Fibroblast of pulmonary artery (primary cell): ENCODE measurements at regions not wholly inside any gene's neighbourhood (a gene's known extent, or its start where the extent isn't known, plus 50 kb on each side); places are given as distances from the start of the nearest gene placed in this dataset.
"Not testable (repeated sequence)": the region's sequence is repeated elsewhere in the genome, so short reads cannot be mapped to it uniquely, and the experiment has no call there.

Experiments
- DNase-seq: peaks from one replicate; pipeline ENCODE4 v3.0.0-alpha.2; 2010; ENCODE audit warnings: low read depth
- H3K4me3 ChIP-seq: replicated peaks from 2 replicates; pipeline ENCODE4 v1.5.1; 2011; ENCODE audit warnings: low read depth, mild to moderate bottlenecking, control low read depth, low read length, moderate library complexity
- CTCF ChIP-seq: IDR thresholded peaks from 2 replicates; pipeline ENCODE4 v1.5.1; 2011; ENCODE audit warnings: mild to moderate bottlenecking, control low read depth, low read length, inconsistent platforms; ENCODE audit errors: missing control alignments

GRCh38 chr7:156327474-156327873 is 313.1 kb upstream of the RNF32 start:
- no peak overlapping the region for H3K4me3 ChIP-seq
- no peak for DNase-seq
- TF ChIP-seq CTCF = no peak

DNA sequence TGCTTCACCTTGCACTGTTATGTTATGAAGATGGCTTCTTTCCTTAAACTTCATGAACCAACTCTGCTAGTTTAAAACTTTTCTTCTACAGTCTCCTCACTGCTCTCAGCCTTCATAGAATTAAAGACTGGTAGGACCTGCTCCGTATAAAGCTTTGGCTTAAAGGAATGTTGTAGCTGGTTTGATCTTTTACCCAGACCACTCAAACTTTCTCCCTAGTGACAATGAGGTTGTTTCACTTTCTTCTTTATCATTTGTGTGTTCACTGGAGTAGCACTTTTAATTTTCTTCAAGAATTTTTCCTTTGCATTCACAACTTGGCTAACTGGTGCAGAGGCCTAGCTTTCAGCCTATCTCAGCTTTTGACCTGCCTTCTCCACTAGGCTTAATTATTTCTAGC is 316.4 kb upstream of the RNF32 start:
- no peak overlapping the region for H3K4me3 ChIP-seq
- no peak for TF ChIP-seq CTCF
- DNase-seq = no peak

- not testable (repeated sequence) for DNase-seq
Measured at GRCh38 chr7:156321430-156321829, 319.1 kb upstream of the RNF32 start.

GRCh38 chr7:156318926-156319325 is 321.6 kb upstream of the RNF32 start:
- no peak for TF ChIP-seq CTCF
- H3K4me3 ChIP-seq = no peak overlapping the region
- no peak for DNase-seq

More at GRCh38 chr7:156321430-156321829, 319.1 kb upstream of the RNF32 start:
- H3K4me3 ChIP-seq = not testable (repeated sequence)

GRCh38 chr7:156318426-156318825 is 322.1 kb upstream of the RNF32 start:
- H3K4me3 ChIP-seq = no peak overlapping the region
- no peak for TF ChIP-seq CTCF
- DNase-seq = no peak

GRCh38 chr7:156309016-156309620 is 331.5 kb upstream of the RNF32 start:
- no peak for DNase-seq
- TF ChIP-seq CTCF = no peak

DNA sequence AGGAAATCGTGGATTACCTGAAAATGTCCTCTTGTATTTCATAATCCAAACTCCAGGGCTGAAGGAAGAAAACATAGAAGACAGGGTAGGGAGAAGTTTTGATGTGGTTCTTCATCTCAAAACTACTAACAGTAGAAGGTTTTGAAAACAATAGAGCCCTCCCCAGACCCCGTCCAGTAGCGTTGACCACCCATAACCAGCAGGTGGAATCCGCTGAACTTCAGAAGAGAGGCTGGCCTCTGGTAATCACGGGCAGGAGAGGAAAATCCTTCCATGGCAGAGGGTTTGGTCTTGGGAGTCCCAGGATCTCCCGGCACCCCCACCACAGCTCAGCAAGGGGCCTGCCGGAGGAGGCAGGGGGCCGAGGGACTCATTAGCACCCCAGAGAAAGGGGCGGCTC is 333.4 kb upstream of the RNF32 start:
- no peak for TF ChIP-seq CTCF
- no peak for DNase-seq
- H3K4me3 ChIP-seq = no peak overlapping the region

More at GRCh38 chr7:156309016-156309620, 331.5 kb upstream of the RNF32 start:
- H3K4me3 ChIP-seq = no peak overlapping the region
